SK-N-SH treated with all-trans-retinoic acid at 6 μM for 48 hours (cell line): ENCODE measurements at regions not wholly inside any gene's neighbourhood (a gene's known extent, or its start where the extent isn't known, plus 50 kb on each side); places are given as distances from the start of the nearest gene placed in this dataset.

Experiments
- ATAC-seq: fragments of 200-7000 bp; cut with Tn5 transposase; 3 replicates; pipeline ENCODE4 v1.9.1; 2020; ENCODE audit warnings: mild to moderate bottlenecking, moderate library complexity
- ARNTL ChIP-seq: fragments of 450-650 bp; formaldehyde crosslinking; IDR thresholded peaks from 2 replicates; pipeline ENCODE4 v1.5.0; 2020; ENCODE audit warnings: low read depth, mild to moderate bottlenecking, moderate library complexity, borderline replicate concordance
- BACH2 ChIP-seq: fragments of 250-450 bp; sonication (Bioruptor Pico); IDR thresholded peaks from 2 replicates; pipeline ENCODE4 v1.9.0; 2021; ENCODE audit warnings: mild to moderate bottlenecking, borderline replicate concordance
- CREB5 ChIP-seq: fragments of 250-450 bp; sonication (Bioruptor Pico); IDR thresholded peaks from 2 replicates; pipeline ENCODE4 v1.5.1; 2020; ENCODE audit warnings: low read depth, mild to moderate bottlenecking, moderate library complexity
- CSDC2 ChIP-seq: fragments of 250-450 bp; sonication (Bioruptor Pico); IDR thresholded peaks from 2 replicates; pipeline ENCODE4 v1.5.0; 2020; ENCODE audit warnings: mild to moderate bottlenecking, moderate library complexity
- ESRRG ChIP-seq: fragments of 250-450 bp; sonication (Bioruptor Pico); IDR thresholded peaks from 2 replicates; pipeline ENCODE4 v1.6.1; 2021; ENCODE audit warnings: mild to moderate bottlenecking
- GLIS3 ChIP-seq: fragments of 250-450 bp; sonication (Bioruptor Pico); IDR thresholded peaks from 2 replicates; pipeline ENCODE4 v1.5.0; 2020; ENCODE audit warnings: mild to moderate bottlenecking, moderate library complexity
- ISL1 ChIP-seq: fragments of 250-450 bp; sonication (Bioruptor Pico); IDR thresholded peaks from 2 replicates; pipeline ENCODE4 v2.1.2; 2022; ENCODE audit warnings: mild to moderate bottlenecking, moderate library complexity
- OSR1 ChIP-seq: fragments of 250-450 bp; sonication (Bioruptor Pico); IDR thresholded peaks from 2 replicates; pipeline ENCODE4 v1.8.0; 2022; ENCODE audit warnings: moderate library complexity, mild to moderate bottlenecking, inconsistent platforms
- POU6F1 ChIP-seq: fragments of 250-450 bp; sonication (Bioruptor Pico); IDR thresholded peaks from 2 replicates; pipeline ENCODE4 v1.8.0; 2021; ENCODE audit warnings: low read depth, mild to moderate bottlenecking, moderate library complexity, borderline replicate concordance
- PPARA ChIP-seq: fragments of 250-450 bp; sonication (Bioruptor Pico); IDR thresholded peaks from 2 replicates; pipeline ENCODE4 v1.5.0; 2020; ENCODE audit warnings: mild to moderate bottlenecking, borderline replicate concordance
- RARB ChIP-seq: fragments of 250-450 bp; sonication (Bioruptor Pico); IDR thresholded peaks from 2 replicates; pipeline ENCODE4 v1.8.0; 2021; ENCODE audit warnings: mild to moderate bottlenecking, moderate library complexity
- SNAI2 ChIP-seq: fragments of 250-450 bp; sonication (Bioruptor Pico); IDR thresholded peaks from 2 replicates; pipeline ENCODE4 v1.5.0; 2020; ENCODE audit warnings: mild to moderate bottlenecking, moderate library complexity
- TCF4 ChIP-seq: fragments of 250-450 bp; sonication (Bioruptor Pico); IDR thresholded peaks from 2 replicates; pipeline ENCODE4 v1.8.0; 2021; ENCODE audit warnings: mild to moderate bottlenecking, moderate library complexity, borderline replicate concordance
- TOX ChIP-seq: fragments of 250-450 bp; sonication (Bioruptor Pico); IDR thresholded peaks from 2 replicates; pipeline ENCODE4 v1.8.0; 2021; ENCODE audit warnings: mild to moderate bottlenecking, moderate library complexity, borderline replicate concordance
- ZC3H10 ChIP-seq: fragments of 250-450 bp; sonication (Bioruptor Pico); IDR thresholded peaks from 2 replicates; pipeline ENCODE4 v1.5.1; 2021; ENCODE audit warnings: mild to moderate bottlenecking, moderate library complexity
- ZFP30 ChIP-seq: fragments of 450-650 bp; formaldehyde crosslinking; IDR thresholded peaks from 2 replicates; pipeline ENCODE4 v1.5.0; 2022; ENCODE audit warnings: mild to moderate bottlenecking, moderate library complexity
- ZNF70 ChIP-seq: fragments of 450-650 bp; formaldehyde crosslinking; IDR thresholded peaks from 2 replicates; pipeline ENCODE4 v1.5.0; 2020; ENCODE audit warnings: mild to moderate bottlenecking, moderate library complexity
- ZNF8 ChIP-seq: fragments of 450-650 bp; formaldehyde crosslinking; IDR thresholded peaks from 2 replicates; pipeline ENCODE4 v1.5.0; 2020; ENCODE audit warnings: mild to moderate bottlenecking, moderate library complexity
- TF ChIP-seq, protein P1 (sequence below): fragments of 250-450 bp; sonication (Bioruptor Pico); IDR thresholded peaks from 2 replicates; pipeline ENCODE4 v1.5.1; 2021; ENCODE audit warnings: mild to moderate bottlenecking, moderate library complexity
- TF ChIP-seq, protein P2 (sequence below): fragments of 250-450 bp; sonication (Bioruptor Pico); IDR thresholded peaks from 2 replicates; pipeline ENCODE4 v1.8.0; 2020; ENCODE audit warnings: mild to moderate bottlenecking, moderate library complexity, borderline replicate concordance
- TF ChIP-seq, protein P3 (sequence below): fragments of 250-450 bp; sonication (Bioruptor Pico); IDR thresholded peaks from 2 replicates; pipeline ENCODE4 v1.5.0; 2020; ENCODE audit warnings: mild to moderate bottlenecking, moderate library complexity

DNA sequence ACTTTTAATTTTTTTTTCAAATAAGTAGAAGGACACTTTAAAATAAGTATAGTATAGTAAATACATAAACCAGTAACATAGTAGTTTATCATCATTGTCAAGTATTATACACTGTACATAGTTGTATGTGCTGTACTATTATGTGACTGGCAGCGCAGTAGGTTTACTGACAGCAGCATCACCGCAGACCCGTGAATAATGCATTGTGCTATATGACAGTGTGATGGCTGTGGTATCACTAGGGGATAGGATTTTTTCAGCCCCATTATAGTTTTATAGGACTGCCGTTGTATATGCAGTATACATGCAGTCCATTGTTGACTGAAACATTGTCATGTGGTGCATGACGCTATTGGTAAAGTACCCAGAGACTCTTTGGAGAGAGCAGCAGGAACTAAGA, 306.5 kb downstream of the SQOR start:
- no peak for ATAC-seq
- TF ChIP-seq ZC3H10 (no peak), TOX (no peak), OSR1 (CRISPR knock-in tag) (no peak), ZNF8 (CRISPR knock-in tag) (no peak), PPARA (no peak), BACH2 (CRISPR knock-in tag) (no peak), ZFP30 (CRISPR knock-in tag) (no peak)

DNA sequence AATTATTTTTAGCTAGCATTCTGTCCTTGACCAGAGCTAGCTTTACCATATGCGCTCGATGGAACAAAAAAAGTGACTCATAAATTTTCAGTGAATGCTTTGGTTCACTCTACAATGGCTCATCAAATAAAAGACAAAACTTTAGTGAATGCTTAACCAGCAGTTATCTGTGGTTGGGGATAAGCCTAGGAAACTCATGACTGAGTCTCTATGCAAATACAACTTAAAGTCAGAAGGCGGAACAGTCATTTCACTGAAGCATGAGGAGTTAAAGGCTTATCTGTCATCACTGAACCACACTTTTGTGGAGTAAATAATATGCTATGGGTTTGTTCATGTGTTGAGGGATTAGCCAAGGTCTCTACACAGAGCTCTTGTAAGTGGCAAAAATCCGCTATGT, 308.4 kb downstream of the SQOR start:
- ATAC-seq: no peak
- TF ChIP-seq TCF4 (CRISPR knock-in tag) (no peak), TOX (no peak), ZC3H10 (no peak), ZNF70 (CRISPR knock-in tag) (no peak), CSDC2 (CRISPR knock-in tag) (no peak), POU6F1 (CRISPR knock-in tag) (no peak), BACH2 (CRISPR knock-in tag) (no peak), ESRRG (CRISPR knock-in tag) (no peak), OSR1 (CRISPR knock-in tag) (no peak), ISL1 (no peak), RARB (CRISPR knock-in tag) (no peak), GLIS3 (CRISPR knock-in tag) (no peak), ZNF8 (CRISPR knock-in tag) (no peak), CREB5 (CRISPR knock-in tag) (no peak), ZFP30 (CRISPR knock-in tag) (no peak)
- TF ChIP-seq, protein P1, sequence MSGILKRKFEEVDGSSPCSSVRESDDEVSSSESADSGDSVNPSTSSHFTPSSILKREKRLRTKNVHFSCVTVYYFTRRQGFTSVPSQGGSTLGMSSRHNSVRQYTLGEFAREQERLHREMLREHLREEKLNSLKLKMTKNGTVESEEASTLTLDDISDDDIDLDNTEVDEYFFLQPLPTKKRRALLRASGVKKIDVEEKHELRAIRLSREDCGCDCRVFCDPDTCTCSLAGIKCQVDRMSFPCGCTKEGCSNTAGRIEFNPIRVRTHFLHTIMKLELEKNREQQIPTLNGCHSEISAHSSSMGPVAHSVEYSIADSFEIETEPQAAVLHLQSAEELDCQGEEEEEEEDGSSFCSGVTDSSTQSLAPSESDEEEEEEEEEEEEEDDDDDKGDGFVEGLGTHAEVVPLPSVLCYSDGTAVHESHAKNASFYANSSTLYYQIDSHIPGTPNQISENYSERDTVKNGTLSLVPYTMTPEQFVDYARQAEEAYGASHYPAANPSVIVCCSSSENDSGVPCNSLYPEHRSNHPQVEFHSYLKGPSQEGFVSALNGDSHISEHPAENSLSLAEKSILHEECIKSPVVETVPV (CRISPR knock-in tag): no peak
- TF ChIP-seq, protein P2, sequence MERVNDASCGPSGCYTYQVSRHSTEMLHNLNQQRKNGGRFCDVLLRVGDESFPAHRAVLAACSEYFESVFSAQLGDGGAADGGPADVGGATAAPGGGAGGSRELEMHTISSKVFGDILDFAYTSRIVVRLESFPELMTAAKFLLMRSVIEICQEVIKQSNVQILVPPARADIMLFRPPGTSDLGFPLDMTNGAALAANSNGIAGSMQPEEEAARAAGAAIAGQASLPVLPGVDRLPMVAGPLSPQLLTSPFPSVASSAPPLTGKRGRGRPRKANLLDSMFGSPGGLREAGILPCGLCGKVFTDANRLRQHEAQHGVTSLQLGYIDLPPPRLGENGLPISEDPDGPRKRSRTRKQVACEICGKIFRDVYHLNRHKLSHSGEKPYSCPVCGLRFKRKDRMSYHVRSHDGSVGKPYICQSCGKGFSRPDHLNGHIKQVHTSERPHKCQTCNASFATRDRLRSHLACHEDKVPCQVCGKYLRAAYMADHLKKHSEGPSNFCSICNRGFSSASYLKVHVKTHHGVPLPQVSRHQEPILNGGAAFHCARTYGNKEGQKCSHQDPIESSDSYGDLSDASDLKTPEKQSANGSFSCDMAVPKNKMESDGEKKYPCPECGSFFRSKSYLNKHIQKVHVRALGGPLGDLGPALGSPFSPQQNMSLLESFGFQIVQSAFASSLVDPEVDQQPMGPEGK (CRISPR knock-in tag): no peak
- TF ChIP-seq, protein P3, sequence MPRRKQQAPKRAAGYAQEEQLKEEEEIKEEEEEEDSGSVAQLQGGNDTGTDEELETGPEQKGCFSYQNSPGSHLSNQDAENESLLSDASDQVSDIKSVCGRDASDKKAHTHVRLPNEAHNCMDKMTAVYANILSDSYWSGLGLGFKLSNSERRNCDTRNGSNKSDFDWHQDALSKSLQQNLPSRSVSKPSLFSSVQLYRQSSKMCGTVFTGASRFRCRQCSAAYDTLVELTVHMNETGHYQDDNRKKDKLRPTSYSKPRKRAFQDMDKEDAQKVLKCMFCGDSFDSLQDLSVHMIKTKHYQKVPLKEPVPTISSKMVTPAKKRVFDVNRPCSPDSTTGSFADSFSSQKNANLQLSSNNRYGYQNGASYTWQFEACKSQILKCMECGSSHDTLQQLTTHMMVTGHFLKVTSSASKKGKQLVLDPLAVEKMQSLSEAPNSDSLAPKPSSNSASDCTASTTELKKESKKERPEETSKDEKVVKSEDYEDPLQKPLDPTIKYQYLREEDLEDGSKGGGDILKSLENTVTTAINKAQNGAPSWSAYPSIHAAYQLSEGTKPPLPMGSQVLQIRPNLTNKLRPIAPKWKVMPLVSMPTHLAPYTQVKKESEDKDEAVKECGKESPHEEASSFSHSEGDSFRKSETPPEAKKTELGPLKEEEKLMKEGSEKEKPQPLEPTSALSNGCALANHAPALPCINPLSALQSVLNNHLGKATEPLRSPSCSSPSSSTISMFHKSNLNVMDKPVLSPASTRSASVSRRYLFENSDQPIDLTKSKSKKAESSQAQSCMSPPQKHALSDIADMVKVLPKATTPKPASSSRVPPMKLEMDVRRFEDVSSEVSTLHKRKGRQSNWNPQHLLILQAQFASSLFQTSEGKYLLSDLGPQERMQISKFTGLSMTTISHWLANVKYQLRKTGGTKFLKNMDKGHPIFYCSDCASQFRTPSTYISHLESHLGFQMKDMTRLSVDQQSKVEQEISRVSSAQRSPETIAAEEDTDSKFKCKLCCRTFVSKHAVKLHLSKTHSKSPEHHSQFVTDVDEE (CRISPR knock-in tag): no peak

DNA sequence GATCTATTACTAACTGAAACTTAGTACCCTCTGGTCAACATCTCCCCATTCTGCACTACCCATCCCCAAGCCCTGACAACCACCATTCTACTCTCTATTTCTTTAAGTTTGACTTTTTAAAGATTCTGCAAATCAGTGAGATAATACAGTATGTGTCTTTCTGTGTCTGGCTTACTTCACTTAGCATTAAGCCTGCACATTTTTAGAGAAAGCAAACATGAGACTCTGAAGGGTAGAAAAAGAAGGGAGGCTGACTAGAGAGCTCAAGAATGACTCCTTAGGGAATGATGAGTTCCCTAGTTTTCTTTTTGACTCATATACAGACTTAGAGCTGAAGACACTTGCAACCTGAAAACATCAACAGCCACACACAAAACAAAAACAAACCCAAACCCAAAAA, 311.3 kb downstream of the SQOR start:
- TF ChIP-seq PPARA (no peak), SNAI2 (CRISPR knock-in tag) (no peak), ARNTL (CRISPR knock-in tag) (no peak), CREB5 (CRISPR knock-in tag) (no peak), ZNF70 (CRISPR knock-in tag) (no peak), GLIS3 (CRISPR knock-in tag) (no peak), TOX (no peak)
- TF ChIP-seq, protein P1 (CRISPR knock-in tag): no peak
- TF ChIP-seq, protein P2 (CRISPR knock-in tag): no peak
- no peak for ATAC-seq
